Limb (tissue), 2 donors: ENCODE measurements at regions not wholly inside any gene's neighbourhood (a gene's known extent, or its start where the extent isn't known, plus 50 kb on each side); places are given as distances from the start of the nearest gene placed in this dataset.
"Not testable (repeated sequence)": the region's sequence is repeated elsewhere in the genome, so short reads cannot be mapped to it uniquely, and the experiment has no call there.

Experiments used
- DNase-seq, 2 donors: peaks; one replicate each; pipeline ENCODE4 v3.0.0-alpha.2; 2016; ENCODE audit errors: extremely low spot score in 2 of 2

DNA sequence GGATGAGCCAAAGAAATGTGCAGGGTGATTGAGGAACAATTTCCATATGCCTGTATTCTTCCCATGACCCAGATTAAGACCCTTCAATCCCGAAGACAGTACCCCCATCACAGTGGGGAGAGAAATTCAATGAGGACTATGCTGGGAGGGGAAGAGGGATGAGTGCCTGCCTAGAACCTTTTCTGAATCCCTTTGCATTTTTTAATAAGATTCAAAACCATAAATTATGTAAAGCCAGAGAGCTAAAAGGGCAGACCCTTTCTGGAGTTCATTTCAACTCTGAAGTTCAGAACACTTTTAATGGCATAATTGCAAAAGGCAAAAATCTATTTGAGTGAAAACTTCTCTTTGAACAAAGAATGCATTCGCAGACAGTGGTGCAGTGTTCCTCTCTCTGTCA lies 529.5 kb downstream of the NTRK3 start:
- DNase-seq: no peak

DNA sequence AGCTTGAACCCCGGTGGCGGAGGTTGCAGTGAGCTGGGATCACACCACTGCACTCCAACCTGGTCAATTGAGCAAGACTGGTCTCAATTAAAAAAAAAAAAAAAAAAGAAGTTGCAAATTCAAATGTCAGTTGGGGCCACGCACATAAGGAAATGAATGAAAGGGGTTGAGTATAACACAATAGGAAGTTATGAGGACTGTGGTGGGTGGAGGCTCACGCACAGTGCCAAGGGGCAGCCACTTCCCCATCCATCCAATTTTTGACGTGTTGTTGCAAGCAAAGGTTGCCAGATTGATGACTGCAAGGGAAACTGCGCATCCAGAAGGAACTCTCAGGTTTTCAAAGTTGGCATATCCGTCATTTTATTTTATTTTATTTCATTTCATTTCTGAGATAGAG lies 532.2 kb downstream of the NTRK3 start:
- DNase-seq: no peak

DNA sequence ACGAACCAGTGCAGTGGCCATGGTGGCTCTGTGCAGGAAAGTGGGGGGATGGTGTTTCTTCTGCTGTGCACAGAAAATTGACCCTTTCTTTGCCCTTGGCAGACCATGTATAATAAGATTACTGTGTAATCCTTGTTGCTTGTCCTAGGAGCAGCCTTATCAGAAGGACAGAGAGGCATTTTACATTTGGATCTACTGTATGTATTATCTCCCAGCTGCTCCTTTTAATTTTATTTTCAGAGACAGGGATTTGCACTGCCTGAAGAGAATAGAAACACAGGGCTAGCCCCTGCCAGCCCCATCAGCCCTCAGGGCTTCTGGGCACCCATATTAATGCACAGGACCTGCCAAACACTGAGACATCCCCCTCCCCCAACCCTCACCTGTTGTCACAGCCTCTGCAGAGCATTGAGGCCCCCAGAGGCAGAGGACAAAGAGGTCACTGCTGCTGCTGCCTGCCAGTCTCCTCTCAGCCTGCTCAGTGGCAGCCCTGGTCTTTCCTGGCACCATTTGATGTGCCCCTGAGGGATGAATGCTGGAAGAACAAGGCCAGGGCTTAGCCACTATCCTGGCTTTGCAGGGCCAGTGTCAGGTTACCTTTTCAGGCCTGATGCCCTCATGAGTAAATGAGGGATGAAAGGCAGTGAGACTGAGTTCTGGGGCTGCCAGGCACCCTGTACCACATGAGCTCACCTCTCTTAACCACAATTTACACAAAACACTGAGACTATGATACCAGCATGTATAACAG lies 533.4 kb downstream of the NTRK3 start:
- no peak for DNase-seq

DNA sequence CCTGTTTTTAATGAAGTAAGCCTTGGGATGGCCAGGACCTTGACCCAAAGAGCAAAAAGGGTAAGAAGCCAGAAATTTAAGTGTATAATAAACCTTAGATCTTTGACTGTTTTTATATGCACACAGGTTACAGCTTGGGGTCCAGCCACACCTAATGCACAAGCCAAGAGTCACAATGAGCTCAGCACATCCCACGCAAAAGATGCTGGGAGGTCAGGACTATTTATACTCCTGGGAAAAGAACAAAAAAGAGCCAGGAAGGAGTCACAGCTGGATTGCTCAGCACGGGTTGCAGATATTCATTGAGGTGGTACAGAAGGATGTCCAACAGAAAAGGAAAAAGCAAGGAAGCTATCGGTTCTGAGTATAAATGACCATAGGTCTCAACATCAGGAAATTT lies 536.3 kb downstream of the NTRK3 start:
- DNase-seq: no peak

DNA sequence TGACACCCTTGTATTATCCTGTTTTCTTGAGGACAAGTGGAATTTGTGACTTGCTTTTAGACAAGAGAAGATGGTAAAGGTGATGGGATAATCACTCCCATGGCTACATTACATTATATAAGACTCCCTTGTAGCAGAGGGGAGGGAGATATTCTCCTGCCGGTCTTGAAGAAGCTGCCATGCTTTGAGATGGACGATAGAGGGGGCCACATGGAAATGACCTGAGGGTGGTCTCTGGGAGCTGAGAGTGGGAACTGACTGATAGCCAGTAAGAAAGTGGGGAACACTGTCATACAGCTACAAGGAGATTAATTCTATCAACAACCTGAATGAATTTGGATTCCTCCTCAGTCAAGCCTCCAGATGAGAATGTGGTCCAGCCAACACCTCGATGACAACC lies 540.1 kb downstream of the NTRK3 start:
- no peak for DNase-seq

DNA sequence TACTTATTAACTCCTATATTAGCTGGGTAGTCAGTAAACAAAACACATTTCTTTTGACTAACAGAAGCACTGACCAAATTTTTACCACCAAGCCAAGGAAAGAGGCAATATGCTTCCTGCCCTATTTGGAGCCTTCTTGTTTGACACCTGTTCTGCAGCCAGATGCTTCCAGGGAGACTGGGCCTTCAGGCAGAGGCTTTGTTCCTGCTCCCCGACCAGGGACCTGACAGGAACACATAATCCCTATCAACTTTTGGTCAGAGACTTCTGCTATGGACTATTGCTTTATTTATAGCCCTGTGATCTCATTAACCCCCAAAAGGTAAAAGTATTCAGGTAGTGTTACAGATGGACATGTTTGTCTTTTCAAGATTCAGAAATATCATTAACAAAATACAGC lies 541.3 kb downstream of the NTRK3 start:
- DNase-seq: no peak

DNA sequence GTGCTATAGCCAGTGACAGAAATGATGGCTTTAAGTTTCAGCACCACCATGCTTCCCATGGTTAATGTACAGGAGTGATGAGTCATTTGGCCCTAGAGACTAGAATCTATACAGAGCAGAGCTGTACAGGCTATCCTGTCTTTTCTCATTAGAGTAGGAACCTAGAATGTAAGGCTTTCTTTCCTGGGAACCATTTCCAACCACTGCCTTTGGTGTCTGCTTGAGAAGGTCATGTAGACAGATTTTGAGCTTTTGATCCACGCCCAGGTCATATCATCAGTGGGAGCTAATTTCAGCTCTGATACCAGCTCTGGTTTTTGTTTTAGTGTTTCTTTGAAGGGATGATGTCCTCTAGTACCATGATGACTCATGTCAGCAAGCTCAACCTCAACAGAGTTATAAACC lies 543.1 kb downstream of the NTRK3 start:
- no peak for DNase-seq

DNA sequence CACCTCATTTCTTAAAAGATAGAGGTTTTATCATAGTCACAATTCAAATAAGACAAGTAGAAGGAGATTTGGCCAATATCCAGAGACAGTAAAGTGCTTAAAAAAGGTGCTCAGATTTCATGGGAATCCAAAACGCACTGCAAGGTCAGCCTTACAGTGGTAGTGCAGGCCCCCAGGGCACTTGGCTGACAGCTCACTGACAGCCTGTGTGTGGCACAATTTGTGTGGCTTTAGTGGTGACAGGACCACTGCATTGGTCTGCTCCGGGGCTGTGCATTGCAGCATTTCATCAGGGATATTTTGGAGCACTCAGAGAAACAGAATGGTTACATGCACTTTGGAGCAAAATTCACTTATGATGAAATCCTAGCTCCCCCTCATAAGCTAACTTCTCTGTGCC lies 544.3 kb downstream of the NTRK3 start:
- no peak for DNase-seq

DNA sequence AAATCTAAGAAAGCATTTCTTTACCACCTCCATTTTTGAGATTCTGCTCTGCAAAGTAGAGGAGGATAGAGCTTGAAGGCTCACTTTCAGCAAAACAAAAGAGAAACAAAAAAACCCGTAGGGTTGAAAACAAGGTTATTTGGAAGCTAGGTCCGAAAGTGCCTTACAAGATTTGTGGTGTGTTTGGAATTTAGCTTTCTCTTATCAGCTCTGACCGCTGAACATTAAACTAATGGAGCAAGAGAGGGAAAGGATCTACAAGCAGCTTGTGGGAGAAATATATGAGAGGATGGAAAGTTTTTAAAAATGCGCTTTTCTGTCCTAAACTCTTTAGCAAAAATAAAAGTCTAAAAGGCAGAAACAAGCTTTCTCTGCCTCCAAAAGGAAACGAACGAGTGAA lies 545.5 kb downstream of the NTRK3 start:
- no peak for DNase-seq

DNA sequence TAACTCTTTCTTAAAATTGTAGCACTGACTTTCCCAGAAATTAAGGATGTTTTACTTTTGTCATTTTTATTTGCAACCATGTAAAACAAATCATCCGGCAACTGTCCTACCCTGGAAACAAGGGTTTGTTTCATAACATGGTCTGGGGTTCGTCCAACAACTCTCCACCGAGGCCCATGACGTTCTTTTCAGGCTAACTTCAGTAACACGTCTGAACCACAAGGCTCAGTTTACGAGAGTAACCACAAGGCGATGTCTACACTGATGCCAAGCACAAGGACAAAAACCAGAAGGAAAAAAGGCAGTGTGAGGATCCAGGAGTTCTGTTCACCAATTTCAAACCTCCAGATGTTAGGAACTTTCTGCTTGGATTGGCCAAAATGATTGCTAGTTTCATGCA lies 546.1 kb downstream of the NTRK3 start:
- DNase-seq: peak in 1 of 2 donors; percentile 4

DNA sequence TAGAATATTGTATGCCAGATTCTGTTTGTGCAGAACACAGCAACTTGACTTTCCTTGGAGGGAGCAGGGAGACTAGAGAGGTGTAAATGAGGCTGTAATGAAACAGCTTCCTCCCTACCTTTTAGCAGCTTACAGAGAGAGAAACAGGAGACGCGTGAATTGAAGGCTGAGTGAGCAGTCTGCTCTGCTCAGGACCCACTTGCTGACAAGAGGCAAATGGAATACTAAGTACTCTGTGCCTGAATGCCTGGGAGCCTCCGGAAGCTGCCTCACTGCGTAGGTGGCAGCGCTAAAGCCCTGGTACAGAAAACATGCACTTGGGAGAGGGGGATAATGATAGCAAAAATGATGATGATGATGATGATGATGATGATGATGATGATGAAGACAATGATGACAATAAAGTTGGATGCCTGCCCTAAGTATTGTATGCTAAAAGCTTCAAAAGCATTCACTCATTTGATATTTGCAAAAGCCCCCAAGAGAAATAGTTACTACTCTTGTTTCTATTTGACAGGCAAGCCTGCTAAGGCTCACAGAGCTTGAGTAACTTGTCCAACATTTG lies 548.9 kb downstream of the NTRK3 start:
- DNase-seq: no peak

DNA sequence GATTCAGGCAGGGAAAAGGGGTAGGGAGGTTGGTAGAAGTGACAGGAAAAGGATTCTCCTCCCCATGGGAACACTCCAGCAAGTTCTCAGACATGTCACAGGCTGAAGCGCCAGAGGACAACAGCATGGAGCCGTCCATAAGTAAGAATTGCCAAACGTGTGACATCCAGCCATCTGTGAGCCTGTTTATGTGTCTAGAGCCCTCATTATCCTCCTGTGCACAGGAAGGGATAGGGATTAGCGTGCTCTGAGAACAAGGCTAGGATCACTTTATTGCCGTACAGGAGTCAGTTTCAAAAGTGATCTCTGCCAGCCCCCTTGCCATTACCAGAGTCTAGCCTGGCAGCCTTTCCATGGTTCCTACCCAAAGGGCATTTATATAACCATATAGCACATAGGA lies 549.5 kb downstream of the NTRK3 start:
- no peak for DNase-seq

DNA sequence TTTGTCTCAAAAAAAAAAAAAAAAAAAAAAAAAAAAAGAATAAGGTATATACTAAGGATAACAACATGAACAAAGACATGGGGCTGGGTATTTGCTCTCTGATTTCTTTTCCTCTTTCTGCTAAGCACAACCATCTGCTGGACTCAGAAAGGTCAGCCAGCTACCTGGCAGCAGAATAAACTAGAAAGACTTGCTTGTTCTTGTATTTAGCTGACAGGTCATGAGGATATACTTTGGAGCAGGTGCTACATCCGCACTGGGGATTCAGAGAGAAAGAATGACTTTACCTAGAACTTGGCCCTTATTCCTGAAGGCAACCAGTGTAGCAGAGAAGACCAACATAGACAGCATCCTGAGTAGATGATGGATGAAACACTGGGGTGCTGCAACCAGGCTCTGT lies 550.5 kb downstream of the NTRK3 start:
- no peak for DNase-seq

DNA sequence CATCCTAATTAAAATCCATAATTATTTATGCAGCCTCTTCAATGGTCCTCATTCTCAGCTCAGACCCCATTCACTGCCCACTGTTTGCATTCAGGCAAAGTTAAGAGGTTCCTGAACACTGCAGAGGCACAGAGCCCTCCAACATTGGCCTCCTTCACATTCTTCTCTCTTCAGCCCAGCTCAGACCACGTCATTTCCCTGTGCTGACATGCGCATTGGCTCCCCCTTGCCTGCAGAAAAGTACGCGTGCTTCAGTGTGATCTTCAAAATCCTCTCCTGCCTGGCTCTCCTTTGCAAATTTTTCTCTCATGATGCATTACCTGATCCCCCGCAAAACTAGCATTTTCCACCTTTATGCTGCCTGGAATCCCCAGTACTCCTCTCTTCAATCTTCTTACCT lies 552.3 kb downstream of the NTRK3 start:
- no peak for DNase-seq

DNA sequence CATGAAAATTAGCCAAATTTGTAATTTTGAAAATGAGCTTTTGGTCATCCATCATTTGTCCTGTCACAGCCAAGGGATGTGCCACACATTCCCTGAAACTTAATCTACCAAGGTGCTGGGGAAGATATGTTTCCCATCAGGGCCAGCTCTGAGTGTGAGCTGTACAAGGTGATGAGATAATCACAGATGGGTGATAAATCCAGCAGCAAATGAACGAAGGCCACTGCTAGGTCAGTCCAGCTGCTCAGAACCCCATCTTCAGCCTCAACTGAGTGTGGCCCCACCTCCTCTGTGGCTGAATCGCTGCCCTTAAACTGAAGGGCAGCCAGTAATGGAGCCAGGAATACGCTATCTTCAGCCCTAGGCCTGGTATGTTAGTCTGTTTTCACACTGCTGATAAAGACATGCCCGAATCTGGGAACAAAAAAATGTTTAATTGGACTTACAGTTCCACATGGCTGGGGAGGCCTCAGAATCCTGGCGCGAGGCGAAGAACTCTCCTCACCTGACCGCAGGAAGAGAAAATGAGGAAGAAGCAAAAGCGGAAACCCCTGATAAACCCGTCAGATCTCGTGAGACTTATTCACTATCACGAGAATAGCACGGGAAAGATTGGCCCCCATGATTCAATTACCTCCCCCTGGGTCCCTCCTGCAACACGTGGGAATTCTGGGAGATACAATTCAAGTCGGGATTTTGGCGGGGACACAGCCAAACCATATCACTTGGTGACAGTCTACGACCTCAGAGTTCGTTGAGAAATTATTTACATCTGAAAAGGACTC lies 553.0 kb downstream of the NTRK3 start:
- no peak for DNase-seq

DNA sequence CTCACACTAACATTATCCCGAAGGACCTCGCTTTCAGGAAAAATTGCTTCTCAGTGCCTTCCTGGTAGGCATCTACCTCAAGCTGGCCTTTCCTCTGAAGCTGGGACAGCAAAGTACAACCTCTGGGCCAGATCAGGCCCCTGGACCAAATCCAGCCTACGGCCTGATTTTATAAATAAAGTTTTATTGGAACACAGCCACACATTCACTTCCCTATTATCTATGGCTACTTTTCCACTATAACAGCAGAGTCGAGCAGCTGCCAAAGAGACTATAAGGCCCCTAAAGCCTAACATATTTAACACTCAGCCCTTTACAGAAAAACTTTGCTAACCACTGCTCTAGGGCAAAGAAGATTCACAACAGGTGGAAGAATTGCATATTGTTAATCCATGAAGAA lies 554.3 kb downstream of the NTRK3 start:
- DNase-seq: no peak

DNA sequence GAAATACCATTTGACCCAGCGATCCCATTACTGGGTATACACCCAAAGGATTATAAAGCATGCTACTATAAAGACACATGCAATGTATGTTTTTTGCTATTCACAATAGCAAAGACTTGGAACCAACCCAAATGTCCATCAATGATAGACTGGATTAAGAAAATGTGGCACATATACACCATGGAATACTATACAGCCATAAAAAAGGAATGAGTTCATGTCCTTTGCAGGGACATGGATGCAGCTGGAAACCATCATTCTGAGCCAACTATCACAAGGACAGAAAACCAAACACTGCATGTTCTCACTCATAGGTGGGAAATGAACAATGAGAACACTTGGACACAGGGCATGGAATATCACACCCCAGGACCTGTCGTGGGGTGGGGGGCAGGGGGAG lies 558.1 kb downstream of the NTRK3 start:
- DNase-seq: not testable (repeated sequence)

DNA sequence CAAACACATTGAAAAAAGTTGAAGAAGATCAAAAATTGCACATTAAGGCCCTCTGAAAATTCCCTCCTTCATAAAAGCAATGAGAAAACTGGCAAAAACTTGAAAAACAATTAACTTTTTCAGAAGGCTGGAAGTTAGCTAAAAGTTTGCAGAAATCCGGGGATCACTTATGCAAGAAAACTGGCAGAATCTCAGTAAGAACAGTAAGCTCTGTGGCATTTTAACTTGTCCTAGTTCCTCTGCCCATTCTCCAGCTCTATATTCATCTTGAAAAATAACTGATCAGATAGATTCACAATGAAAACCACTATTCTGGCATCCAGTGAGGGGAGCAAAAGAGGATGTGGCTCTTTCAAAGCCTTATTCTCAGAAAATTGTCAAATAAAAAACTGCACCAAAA lies 566.8 kb downstream of the NTRK3 start:
- DNase-seq: no peak

DNA sequence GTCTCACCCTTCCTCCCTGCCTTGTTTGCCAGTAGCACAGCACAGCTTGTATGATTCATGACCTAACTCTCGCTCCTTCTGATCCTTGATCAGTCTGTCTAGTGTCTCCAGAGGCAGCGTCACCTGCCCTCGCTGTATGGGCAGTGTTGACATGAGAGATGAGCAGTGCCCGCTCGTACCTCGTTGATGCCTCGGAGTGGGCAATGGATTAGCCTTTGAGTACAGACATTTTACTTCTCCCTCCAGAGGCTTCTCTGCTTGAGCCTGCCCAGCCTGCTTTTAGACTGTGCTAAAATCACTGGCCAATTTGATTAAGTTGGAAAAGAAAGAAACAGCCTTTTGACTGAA lies 569.0 kb downstream of the NTRK3 start:
- DNase-seq: no peak

DNA sequence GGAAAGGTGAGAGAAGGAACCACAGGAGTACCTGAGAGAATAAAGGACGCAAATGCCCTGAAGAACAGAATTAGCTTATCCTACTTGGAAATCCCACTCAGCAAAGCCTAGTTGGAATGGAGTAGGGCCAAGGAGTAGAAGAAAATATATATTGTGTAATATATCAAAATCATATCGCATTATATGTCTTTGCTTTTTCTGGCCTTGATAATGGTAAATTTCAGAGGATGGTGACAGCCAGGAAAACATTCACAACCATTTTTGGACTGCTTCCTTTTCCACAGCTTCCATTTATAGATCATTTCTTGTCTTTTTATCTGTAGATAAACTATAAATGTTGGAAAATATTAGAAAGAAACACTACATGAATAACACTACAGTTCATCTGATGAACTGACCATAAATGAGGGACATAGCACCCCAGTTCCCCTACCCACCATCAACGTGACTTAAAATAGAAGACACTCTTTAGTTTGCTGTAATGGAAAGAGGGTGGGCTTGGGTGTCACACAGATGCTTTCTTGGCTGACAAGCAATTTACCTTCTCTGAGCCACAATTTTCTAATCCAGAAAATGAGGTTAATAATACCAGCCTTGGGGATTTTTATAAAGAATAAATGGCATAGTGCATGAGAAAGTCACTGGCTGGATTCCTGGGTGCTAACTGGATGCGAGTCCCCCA lies 569.6 kb downstream of the NTRK3 start:
- DNase-seq: no peak

DNA sequence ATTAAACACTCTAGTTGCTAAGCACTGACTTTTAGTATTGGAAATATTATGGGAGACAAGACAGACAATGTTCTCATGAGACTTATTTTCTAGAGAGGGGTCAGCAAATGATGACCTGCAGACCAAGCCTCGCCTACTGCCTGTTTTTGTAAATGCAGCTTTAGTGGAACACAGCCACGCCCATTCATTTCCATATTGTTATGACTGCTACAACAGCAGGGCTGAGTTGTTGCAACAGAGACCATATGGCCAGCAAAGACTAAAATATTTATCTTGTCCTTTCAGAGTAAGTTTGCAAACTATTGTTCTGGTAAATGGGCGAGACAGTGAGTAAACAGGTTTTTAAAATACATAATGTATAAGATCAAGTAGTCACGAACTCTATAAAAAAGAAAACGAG lies 570.2 kb downstream of the NTRK3 start:
- no peak for DNase-seq

DNA sequence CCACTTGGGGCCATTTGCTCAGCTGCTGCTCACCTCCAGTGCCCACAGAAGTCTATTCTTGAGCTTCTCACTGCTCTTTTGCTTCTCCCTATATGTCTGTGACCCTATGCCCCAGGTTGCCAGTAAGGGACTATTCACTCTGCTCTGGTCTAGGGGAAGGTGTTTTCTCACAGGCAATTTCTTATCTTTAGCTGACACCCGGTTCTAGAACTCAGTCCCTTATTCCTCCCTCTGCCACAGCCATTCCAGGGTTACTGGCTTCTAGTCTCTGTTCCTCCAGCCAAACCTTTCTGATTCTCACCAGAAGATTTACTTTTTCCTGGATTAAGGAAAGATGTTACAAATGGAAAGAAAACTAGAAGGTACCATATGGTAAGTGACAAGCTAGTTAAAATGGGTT lies 574.0 kb downstream of the NTRK3 start:
- no peak for DNase-seq
